OCI-LY1 (cell line): ENCODE measurements at regions not wholly inside any gene's neighbourhood (a gene's known extent, or its start where the extent isn't known, plus 50 kb on each side); places are given as distances from the start of the nearest gene placed in this dataset.

Experiments used
- CTCF ChIP-seq: fragments of 200-600 bp; sonication (generic), shearing (Covaris generic); IDR thresholded peaks from 2 replicates; pipeline ENCODE4 v1.5.1; 2017; ENCODE audit warnings: mild to moderate bottlenecking, antibody characterized with exemption, low read length, moderate library complexity, mixed read lengths
- EZH2 ChIP-seq: fragments of 200-600 bp; sonication (generic), shearing (Covaris generic); IDR thresholded peaks from 2 replicates; pipeline ENCODE4 v1.8.0; 2017; ENCODE audit warnings: borderline replicate concordance, mixed run types, mild to moderate bottlenecking, antibody characterized with exemption, low read length, moderate library complexity, mixed read lengths

GRCh38 chr2:107160640-107161239 is 274.8 kb upstream of the ST6GAL2 start:
- no peak for TF ChIP-seq CTCF
- no peak for TF ChIP-seq EZH2
